HG03439 (cell line): ENCODE measurements at regions not wholly inside any gene's neighbourhood (a gene's known extent, or its start where the extent isn't known, plus 50 kb on each side); places are given as distances from the start of the nearest gene placed in this dataset.
"Not testable (repeated sequence)": the region's sequence is repeated elsewhere in the genome, so short reads cannot be mapped to it uniquely, and the experiment has no call there.

Source experiments
- ATAC-seq: cut with Tn5 transposase; IDR thresholded peaks from one replicate; pipeline ENCODE4 v1.9.1; 2021; ENCODE audit warnings: mild to moderate bottlenecking, moderate library complexity; ENCODE audit not compliant: unreplicated experiment

GRCh38 chr2:54065411-54065810, 50.0 kb upstream of the ACYP2 start:
- no peak for ATAC-seq

- no peak for ATAC-seq
Measured at GRCh38 chr2:54063967-54064535, 51.4 kb upstream of the ACYP2 start.

GRCh38 chr2:54062401-54062800, 53.0 kb upstream of the ACYP2 start:
- no peak for ATAC-seq

- no peak for ATAC-seq
Measured at GRCh38 chr2:54061272-54061671, 54.1 kb upstream of the ACYP2 start.

GRCh38 chr2:54059986-54060385, 55.4 kb upstream of the ACYP2 start:
- ATAC-seq: no peak

- no peak for ATAC-seq
Measured at GRCh38 chr2:54059504-54059903, 55.9 kb upstream of the ACYP2 start.

- no peak for ATAC-seq
Measured at GRCh38 chr2:54058449-54058848, 57.0 kb upstream of the ACYP2 start.

- no peak for ATAC-seq
Measured at GRCh38 chr2:54054774-54055173, 60.6 kb upstream of the ACYP2 start.

- peak; percentile 79 for ATAC-seq
Measured at GRCh38 chr2:54054271-54054670, 61.1 kb upstream of the ACYP2 start.

GRCh38 chr2:54053830-54054229, 61.6 kb upstream of the ACYP2 start:
- peak; percentile 27 for ATAC-seq

- peak; percentile 27 for ATAC-seq
Measured at GRCh38 chr2:54052825-54053718, 62.3 kb upstream of the ACYP2 start.

GRCh38 chr2:54050445-54050844, 65.0 kb upstream of the ACYP2 start:
- ATAC-seq: no peak

GRCh38 chr2:54049365-54049764, 66.0 kb upstream of the ACYP2 start:
- ATAC-seq: no peak

GRCh38 chr2:54048896-54049295, 66.5 kb upstream of the ACYP2 start:
- not testable (repeated sequence) for ATAC-seq

GRCh38 chr2:54048117-54048785, 67.2 kb upstream of the ACYP2 start:
- ATAC-seq: no peak

- no peak for ATAC-seq
Measured at GRCh38 chr2:54047658-54048057, 67.8 kb upstream of the ACYP2 start.

GRCh38 chr2:54047091-54047490, 68.3 kb upstream of the ACYP2 start:
- no peak for ATAC-seq

- no peak for ATAC-seq
Measured at GRCh38 chr2:54042897-54043620, 72.3 kb upstream of the PSME4 start.

GRCh38 chr2:54042341-54042740, 71.5 kb upstream of the PSME4 start:
- ATAC-seq: no peak

- ATAC-seq: no peak
Measured at GRCh38 chr2:54041135-54041534, 70.3 kb upstream of the PSME4 start.

GRCh38 chr2:54040685-54041084, 69.9 kb upstream of the PSME4 start:
- no peak for ATAC-seq
